ENCODE measurements at regions not wholly inside any gene's neighbourhood (a gene's known extent, or its start where the extent isn't known, plus 50 kb on each side); places are given as distances from the start of the nearest gene placed in this dataset.

GRCh38 chr1:47508702-47509431, 71.0 kb downstream of the FOXD2 start:
- 17% methylated on average over 17 of the region's 18 CpGs for WGBS
- H3K27ac ChIP-seq: peak overlapping the region; percentile 50
- H3K9me3 ChIP-seq: no peaks in the 10 kb centered on the region
- H3K4me1 ChIP-seq: peaks cover 19% of the 10 kb centered on the region
- DNase-seq (ENCODE audit: low spot score in 2 of 2): no peak
- TF ChIP-seq, protein P1, sequence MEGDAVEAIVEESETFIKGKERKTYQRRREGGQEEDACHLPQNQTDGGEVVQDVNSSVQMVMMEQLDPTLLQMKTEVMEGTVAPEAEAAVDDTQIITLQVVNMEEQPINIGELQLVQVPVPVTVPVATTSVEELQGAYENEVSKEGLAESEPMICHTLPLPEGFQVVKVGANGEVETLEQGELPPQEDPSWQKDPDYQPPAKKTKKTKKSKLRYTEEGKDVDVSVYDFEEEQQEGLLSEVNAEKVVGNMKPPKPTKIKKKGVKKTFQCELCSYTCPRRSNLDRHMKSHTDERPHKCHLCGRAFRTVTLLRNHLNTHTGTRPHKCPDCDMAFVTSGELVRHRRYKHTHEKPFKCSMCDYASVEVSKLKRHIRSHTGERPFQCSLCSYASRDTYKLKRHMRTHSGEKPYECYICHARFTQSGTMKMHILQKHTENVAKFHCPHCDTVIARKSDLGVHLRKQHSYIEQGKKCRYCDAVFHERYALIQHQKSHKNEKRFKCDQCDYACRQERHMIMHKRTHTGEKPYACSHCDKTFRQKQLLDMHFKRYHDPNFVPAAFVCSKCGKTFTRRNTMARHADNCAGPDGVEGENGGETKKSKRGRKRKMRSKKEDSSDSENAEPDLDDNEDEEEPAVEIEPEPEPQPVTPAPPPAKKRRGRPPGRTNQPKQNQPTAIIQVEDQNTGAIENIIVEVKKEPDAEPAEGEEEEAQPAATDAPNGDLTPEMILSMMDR (IDR thresholded peaks at IDR 0.05): no peak
- TF ChIP-seq EP300 (IDR thresholded peaks at IDR 0.05) (no peak), POLR2A (IDR thresholded peaks at IDR 0.05) (no peak), POLR2AphosphoS5 (IDR thresholded peaks at IDR 0.05) (no peak)
- peak overlapping the region; percentile 58 for H3K4me3 ChIP-seq
- H3K27me3 ChIP-seq: peaks cover 67% of the 10 kb centered on the region
- H3K36me3 ChIP-seq: no peaks in the 10 kb centered on the region

GRCh38 chr1:47510282-47510811, 72.5 kb downstream of the FOXD2 start:
- Histone ChIP-seq H3K36me3 (no peaks in the 10 kb centered on the region), H3K27me3 (peaks cover 64% of the 10 kb centered on the region), H3K27ac (no peak overlapping the region), H3K4me3 (no peak overlapping the region), H3K4me1 (peaks cover 19% of the 10 kb centered on the region), H3K9me3 (no peaks in the 10 kb centered on the region)
- TF ChIP-seq, protein P1 (IDR thresholded peaks at IDR 0.05): no peak
- no peak for TF ChIP-seq EP300 (IDR thresholded peaks at IDR 0.05)
- TF ChIP-seq POLR2A (IDR thresholded peaks at IDR 0.05): no peak
- TF ChIP-seq POLR2AphosphoS5 (IDR thresholded peaks at IDR 0.05): no peak
- WGBS: 91% methylated on average over 10 of the region's 10 CpGs
- DNase-seq (ENCODE audit: low spot score in 2 of 2): no peak

GRCh38 chr1:47511825-47512224, 74.0 kb downstream of the FOXD2 start:
- peaks cover 19% of the 10 kb centered on the region for H3K4me1 ChIP-seq
- H3K27me3 ChIP-seq: peaks cover 53% of the 10 kb centered on the region
- no peak overlapping the region for H3K27ac ChIP-seq
- TF ChIP-seq EP300 (IDR thresholded peaks at IDR 0.05): no peak
- no peak for TF ChIP-seq POLR2A (IDR thresholded peaks at IDR 0.05)
- TF ChIP-seq POLR2AphosphoS5 (IDR thresholded peaks at IDR 0.05): no peak
- TF ChIP-seq, protein P1 (IDR thresholded peaks at IDR 0.05): no peak
- H3K9me3 ChIP-seq: no peaks in the 10 kb centered on the region
- DNase-seq (ENCODE audit: low spot score in 2 of 2): no peak
- H3K4me3 ChIP-seq: no peak overlapping the region
- 96% methylated on average over 2 of the region's 2 CpGs for WGBS
- no peaks in the 10 kb centered on the region for H3K36me3 ChIP-seq

DNA sequence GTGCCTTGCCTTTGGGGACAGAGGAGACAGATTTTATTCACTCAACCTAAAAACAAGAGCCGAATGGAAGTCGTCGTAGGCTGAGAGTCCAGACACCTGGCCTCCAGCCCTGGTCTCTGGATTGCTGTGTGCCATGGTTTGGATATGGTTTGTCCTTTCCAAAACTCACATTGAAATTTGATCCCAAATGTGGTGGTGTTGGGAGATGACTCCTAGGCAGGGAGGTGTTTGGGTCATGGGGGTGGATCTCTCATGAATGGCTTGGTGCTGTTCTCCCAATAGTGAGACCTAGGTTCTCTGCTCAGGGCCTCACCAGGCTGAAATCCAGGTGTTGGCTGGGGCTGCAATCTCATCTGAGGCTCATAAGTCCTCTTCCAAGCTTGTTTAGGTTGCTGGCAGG, 75.5 kb downstream of the FOXD2 start:
- WGBS: 91% methylated on average over 3 of the region's 3 CpGs
- no peak overlapping the region for H3K4me3 ChIP-seq
- peaks cover 9% of the 10 kb centered on the region for H3K4me1 ChIP-seq
- peaks cover 44% of the 10 kb centered on the region for H3K27me3 ChIP-seq
- no peak for DNase-seq (ENCODE audit: low spot score in 2 of 2)
- TF ChIP-seq EP300 (IDR thresholded peaks at IDR 0.05): no peak
- H3K9me3 ChIP-seq: no peaks in the 10 kb centered on the region
- H3K27ac ChIP-seq: no peak overlapping the region
- H3K36me3 ChIP-seq: no peaks in the 10 kb centered on the region

GRCh38 chr1:47514229-47514628, 76.4 kb downstream of the FOXD2 start:
- Histone ChIP-seq H3K4me1 (peaks cover under 1% of the 10 kb centered on the region), H3K4me3 (no peak overlapping the region), H3K9me3 (no peaks in the 10 kb centered on the region), H3K36me3 (no peaks in the 10 kb centered on the region), H3K27ac (no peak overlapping the region), H3K27me3 (peaks cover 36% of the 10 kb centered on the region)
- TF ChIP-seq POLR2AphosphoS5 (IDR thresholded peaks at IDR 0.05) (no peak), EP300 (IDR thresholded peaks at IDR 0.05) (no peak), POLR2A (IDR thresholded peaks at IDR 0.05) (no peak)
- TF ChIP-seq, protein P1 (IDR thresholded peaks at IDR 0.05): no peak
- peak in 1 of 2 donors; percentile 10 for DNase-seq (ENCODE audit: low spot score in 2 of 2)

Data from suprapubic skin (tissue), 4 donors.